RPMI8226 (cell line): ENCODE measurements at regions not wholly inside any gene's neighbourhood (a gene's known extent, or its start where the extent isn't known, plus 50 kb on each side); places are given as distances from the start of the nearest gene placed in this dataset.

Experiments used
- DNase-seq: peaks from one replicate; pipeline ENCODE4 v3.0.0-alpha.2; 2015

- DNase-seq = no peak
Observed at GRCh38 chr1:184813528-184814089, 59.0 kb upstream of the EDEM3 start.

GRCh38 chr1:184811439-184812111 is 56.9 kb upstream of the EDEM3 start:
- DNase-seq = no peak

- DNase-seq = no peak
Observed at GRCh38 chr1:184810735-184811343, 56.2 kb upstream of the EDEM3 start.

GRCh38 chr1:184806296-184806721 is 51.7 kb upstream of the EDEM3 start:
- DNase-seq = peak; percentile 47

GRCh38 chr1:184805667-184806295 is 51.1 kb upstream of the EDEM3 start:
- DNase-seq = peak; percentile 87
